OCI-LY3 (cell line): ENCODE measurements at regions not wholly inside any gene's neighbourhood (a gene's known extent, or its start where the extent isn't known, plus 50 kb on each side); places are given as distances from the start of the nearest gene placed in this dataset.

Experiments used
- H2AFZ ChIP-seq: fragments of 200-600, 300-600 bp; shearing (Covaris generic); 2 replicates; pipeline ENCODE4 v1.6.0; 2014; ENCODE audit warnings: antibody characterized with exemption, low read depth, low read length
- H3K27ac ChIP-seq: fragments of 200-600, 300-600 bp; sonication (generic); 2 replicates; pipeline ENCODE4 v1.5.1; 2014; ENCODE audit warnings: mild to moderate bottlenecking, low read length, moderate library complexity, mixed read lengths
- H3K27me3 ChIP-seq: fragments of 200-600, 300-600 bp; sonication (generic); 2 replicates; pipeline ENCODE4 v1.6.1; 2014; ENCODE audit warnings: low read depth, low read length, mixed read lengths
- H3K36me3 ChIP-seq: fragments of 200-600, 300-600 bp; sonication (generic); replicated peaks from 2 replicates; pipeline ENCODE3; 2014; ENCODE audit warnings: low read depth, low read length, mixed read lengths
- H3K4me1 ChIP-seq: fragments of 300-600, 200-600 bp; sonication (generic); 2 replicates; pipeline ENCODE4 v1.6.1; 2014; ENCODE audit warnings: low read length, mixed read lengths
- H3K4me2 ChIP-seq: fragments of 200-600, 300-600 bp; sonication (generic); 2 replicates; pipeline ENCODE4 v1.6.1; 2014; ENCODE audit warnings: low read length, mixed read lengths
- H3K4me3 ChIP-seq: fragments of 300-600, 200-600 bp; sonication (generic); 2 replicates; pipeline ENCODE4 v1.5.1; 2014; ENCODE audit warnings: antibody characterized with exemption, mild to moderate bottlenecking, low read length, moderate library complexity
- H3K79me2 ChIP-seq: fragments of 300-600, 200-600 bp; shearing (Covaris generic); 2 replicates; pipeline ENCODE4 v1.6.1; 2014; ENCODE audit warnings: mild to moderate bottlenecking, low read length, mixed read lengths
- H3K9ac ChIP-seq: fragments of 300-600, 200-600 bp; shearing (Covaris generic); 2 replicates; pipeline ENCODE4 v1.6.0; 2014; ENCODE audit warnings: mild to moderate bottlenecking, low read length, moderate library complexity
- H3K9me3 ChIP-seq: fragments of 200-600, 300-600 bp; shearing (Covaris generic); 2 replicates; pipeline ENCODE4 v1.6.1; 2014; ENCODE audit warnings: low read length, mixed read lengths; ENCODE audit not compliant: insufficient read depth
- H4K20me1 ChIP-seq: fragments of 200-600, 300-600 bp; sonication (generic); 2 replicates; pipeline ENCODE4 v1.6.1; 2016; ENCODE audit warnings: low read length, mixed read lengths; ENCODE audit not compliant: insufficient read depth
- EZH2phosphoT487 ChIP-seq: fragments of 200-600 bp; shearing (Covaris generic); IDR thresholded peaks from 2 replicates; pipeline ENCODE4 v1.6.1; 2018; ENCODE audit warnings: antibody characterized with exemption, mixed run types, low read depth
- TF ChIP-seq, protein P1 (sequence below): fragments of 200-600, 300-600 bp; sonication (generic); IDR thresholded peaks from 2 replicates; pipeline ENCODE4 v1.5.1; 2014; ENCODE audit warnings: antibody characterized with exemption, low read length, low read depth

DNA sequence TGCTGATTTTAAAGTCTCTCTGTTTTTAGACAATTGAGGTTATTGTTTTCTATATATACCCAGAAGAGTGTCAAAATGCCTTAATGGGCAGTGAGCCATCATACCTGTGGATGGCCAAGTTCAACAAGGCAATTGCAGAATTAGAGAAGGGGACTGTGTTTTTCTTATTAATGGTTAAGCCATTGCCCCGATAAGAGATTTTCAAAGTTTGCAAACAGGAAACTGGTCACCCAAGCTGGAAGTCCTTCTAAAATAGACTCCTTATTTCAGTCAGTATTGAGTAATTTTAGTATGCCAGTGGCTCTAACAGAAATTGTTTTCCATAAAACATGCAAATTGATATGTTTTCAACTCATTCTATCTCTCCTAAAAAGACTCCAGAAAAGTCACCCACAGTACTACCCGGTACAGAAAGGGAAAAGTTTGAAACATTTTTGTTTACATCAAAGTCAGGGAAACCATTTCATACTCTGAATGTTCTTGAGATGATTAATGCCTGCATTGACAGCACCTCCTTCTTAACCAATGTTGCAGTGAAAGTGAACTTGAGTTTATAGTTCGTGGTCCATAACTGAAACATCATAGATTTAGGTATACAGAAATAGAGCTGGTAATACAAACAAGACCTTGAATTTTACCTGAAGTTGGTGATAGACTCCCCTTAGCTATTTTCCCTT is 191.1 kb downstream of the TMX1 start:
- H3K4me3 ChIP-seq = peak overlapping the region; percentile 56
- peaks cover 49% of the 10 kb centered on the region for H3K4me1 ChIP-seq
- H3K9me3 ChIP-seq = no peaks in the 10 kb centered on the region
- H3K36me3 ChIP-seq = no peaks in the 10 kb centered on the region
- no peaks in the 10 kb centered on the region for H3K27me3 ChIP-seq
- H3K4me2 ChIP-seq = peak overlapping the region; percentile 74
- H4K20me1 ChIP-seq = no peaks in the 10 kb centered on the region
- peak overlapping the region; percentile 83 for H3K27ac ChIP-seq
- no peaks in the 10 kb centered on the region for H3K79me2 ChIP-seq
- peak overlapping the region; percentile 45 for H3K9ac ChIP-seq
- H2AFZ ChIP-seq = no peak overlapping the region
- TF ChIP-seq EZH2phosphoT487 = no peak
- TF ChIP-seq, protein P1, sequence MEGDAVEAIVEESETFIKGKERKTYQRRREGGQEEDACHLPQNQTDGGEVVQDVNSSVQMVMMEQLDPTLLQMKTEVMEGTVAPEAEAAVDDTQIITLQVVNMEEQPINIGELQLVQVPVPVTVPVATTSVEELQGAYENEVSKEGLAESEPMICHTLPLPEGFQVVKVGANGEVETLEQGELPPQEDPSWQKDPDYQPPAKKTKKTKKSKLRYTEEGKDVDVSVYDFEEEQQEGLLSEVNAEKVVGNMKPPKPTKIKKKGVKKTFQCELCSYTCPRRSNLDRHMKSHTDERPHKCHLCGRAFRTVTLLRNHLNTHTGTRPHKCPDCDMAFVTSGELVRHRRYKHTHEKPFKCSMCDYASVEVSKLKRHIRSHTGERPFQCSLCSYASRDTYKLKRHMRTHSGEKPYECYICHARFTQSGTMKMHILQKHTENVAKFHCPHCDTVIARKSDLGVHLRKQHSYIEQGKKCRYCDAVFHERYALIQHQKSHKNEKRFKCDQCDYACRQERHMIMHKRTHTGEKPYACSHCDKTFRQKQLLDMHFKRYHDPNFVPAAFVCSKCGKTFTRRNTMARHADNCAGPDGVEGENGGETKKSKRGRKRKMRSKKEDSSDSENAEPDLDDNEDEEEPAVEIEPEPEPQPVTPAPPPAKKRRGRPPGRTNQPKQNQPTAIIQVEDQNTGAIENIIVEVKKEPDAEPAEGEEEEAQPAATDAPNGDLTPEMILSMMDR = no peak

DNA sequence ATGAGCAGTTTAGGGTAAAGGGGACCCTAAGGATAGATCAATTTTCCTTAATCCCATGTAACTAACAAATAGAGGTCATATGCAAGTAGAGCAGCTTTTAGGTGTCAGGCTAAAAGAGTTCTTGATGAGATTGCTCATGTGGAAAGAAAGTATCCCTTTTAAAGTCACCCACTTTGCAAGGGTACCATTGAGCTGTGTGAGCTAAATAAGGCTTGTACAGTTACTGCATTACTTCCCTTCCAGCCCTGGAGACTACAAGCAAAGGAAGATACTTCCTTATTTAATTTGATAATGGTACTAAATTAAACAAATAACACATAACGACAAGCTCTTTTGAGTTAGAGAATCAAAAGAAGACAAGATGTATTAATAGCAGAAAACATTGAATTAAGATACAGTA is 191.7 kb downstream of the TMX1 start:
- Histone ChIP-seq H2AFZ (no peak overlapping the region), H3K9ac (peak overlapping the region; percentile 0; the same call in 1 of the 2 replicates), H3K9me3 (no peaks in the 10 kb centered on the region), H3K4me1 (peaks cover 49% of the 10 kb centered on the region), H3K4me3 (peak overlapping the region; percentile 56), H4K20me1 (no peaks in the 10 kb centered on the region), H3K4me2 (peak overlapping the region; percentile 74), H3K79me2 (no peaks in the 10 kb centered on the region), H3K27ac (peak overlapping the region; percentile 83), H3K36me3 (no peaks in the 10 kb centered on the region), H3K27me3 (no peaks in the 10 kb centered on the region)
- TF ChIP-seq, protein P1 = no peak
- no peak for TF ChIP-seq EZH2phosphoT487

DNA sequence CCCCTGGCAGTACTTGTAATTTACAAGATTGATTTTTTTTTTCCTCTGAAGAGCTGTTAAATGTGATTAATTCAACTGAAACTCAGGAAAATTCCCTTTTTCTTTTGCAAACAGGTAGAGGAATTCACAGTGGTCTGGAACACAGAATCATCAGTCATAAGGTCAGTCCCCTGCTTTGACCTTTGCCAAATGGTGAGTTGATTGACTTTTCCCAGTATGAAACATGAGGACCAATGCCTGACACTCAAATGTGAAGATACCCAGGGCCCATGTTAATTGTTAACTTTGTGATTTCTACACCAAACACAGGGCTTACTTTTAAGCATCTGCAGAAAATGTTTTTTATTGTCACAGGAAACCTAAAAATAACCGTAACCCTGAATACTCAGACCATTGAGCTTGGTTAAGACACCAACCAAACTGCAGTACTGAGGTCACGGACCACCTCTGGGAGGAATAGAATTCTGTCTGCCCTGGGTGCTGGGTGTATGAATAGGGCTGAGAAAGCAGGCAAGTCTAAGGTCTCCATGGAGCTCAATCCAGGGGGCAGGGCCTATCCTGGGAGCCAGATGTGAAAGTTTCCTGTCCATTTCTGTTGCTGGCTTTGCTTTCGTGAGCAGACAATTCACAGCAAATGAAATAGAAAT is 192.4 kb downstream of the TMX1 start:
- H3K4me3 ChIP-seq = 0 out of 2 replicates have a peak overlapping the region, but pooled peaks have one; percentile 56
- no peak overlapping the region for H2AFZ ChIP-seq
- peak overlapping the region; percentile 74 for H3K4me2 ChIP-seq
- H3K27me3 ChIP-seq = no peaks in the 10 kb centered on the region
- H3K4me1 ChIP-seq = peaks cover 49% of the 10 kb centered on the region
- no peaks in the 10 kb centered on the region for H4K20me1 ChIP-seq
- no peaks in the 10 kb centered on the region for H3K9me3 ChIP-seq
- no peaks in the 10 kb centered on the region for H3K36me3 ChIP-seq
- 0 out of 2 replicates have a peak overlapping the region, but pooled peaks have one; percentile 0 for H3K9ac ChIP-seq
- peak overlapping the region; percentile 83 for H3K27ac ChIP-seq
- H3K79me2 ChIP-seq = no peaks in the 10 kb centered on the region
- TF ChIP-seq, protein P1 = no peak
- TF ChIP-seq EZH2phosphoT487 = no peak

DNA sequence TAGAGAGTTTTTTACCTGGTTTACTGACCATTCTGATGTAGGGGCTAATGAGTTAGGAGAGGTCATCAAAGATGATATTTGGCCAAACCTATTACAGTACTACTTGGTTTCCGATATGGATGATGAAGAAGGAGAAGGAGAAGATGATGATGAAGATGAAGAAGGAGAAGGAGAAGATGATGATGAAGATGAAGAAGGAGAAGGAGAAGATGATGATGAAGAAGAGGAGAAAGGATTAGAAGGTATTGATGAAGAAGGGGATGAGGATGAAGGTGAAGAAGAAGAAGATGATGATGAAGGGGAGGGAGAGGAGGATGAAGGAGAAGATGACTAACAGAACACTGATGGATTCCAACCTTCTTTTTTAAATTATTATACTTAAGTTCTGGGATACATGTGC is 196.6 kb downstream of the TMX1 start:
- no peak overlapping the region for H3K27ac ChIP-seq
- no peak overlapping the region for H3K4me3 ChIP-seq
- no peak overlapping the region for H3K4me2 ChIP-seq
- peaks cover 4% of the 10 kb centered on the region; the same call in 1 of the 2 replicates for H3K27me3 ChIP-seq
- peaks cover 14% of the 10 kb centered on the region for H3K4me1 ChIP-seq
- H3K9ac ChIP-seq = no peak overlapping the region
- H3K79me2 ChIP-seq = no peaks in the 10 kb centered on the region
- no peak overlapping the region for H2AFZ ChIP-seq
- H4K20me1 ChIP-seq = no peaks in the 10 kb centered on the region
- no peaks in the 10 kb centered on the region for H3K9me3 ChIP-seq
- H3K36me3 ChIP-seq = no peaks in the 10 kb centered on the region
- no peak for TF ChIP-seq EZH2phosphoT487
- TF ChIP-seq, protein P1 = no peak
